Keratinocyte (primary cell): ENCODE measurements at regions not wholly inside any gene's neighbourhood (a gene's known extent, or its start where the extent isn't known, plus 50 kb on each side); places are given as distances from the start of the nearest gene placed in this dataset.

Experiments
- DNase-seq: peaks from one replicate; pipeline ENCODE4 v3.0.0-alpha.2; 2011; ENCODE audit warnings: low read depth, missing footprints, low spot score
- FAIRE-seq: peaks from 2 replicates; lab custom pipeline; 2011; peaks lifted over from hg19 to GRCh38; lab: Jason Lieb, UNC
- H2AFZ ChIP-seq: 2 replicates; pipeline ENCODE4 v1.6.0; 2012; ENCODE audit warnings: low read length, control low read depth, inconsistent platforms; ENCODE audit not compliant: control insufficient read depth
- H3K27ac ChIP-seq: 2 replicates; pipeline ENCODE4 v1.5.1; 2011; ENCODE audit warnings: low read length; ENCODE audit not compliant: control insufficient read depth, insufficient read depth
- H3K27me3 ChIP-seq: 3 replicates; pipeline ENCODE4 v1.6.0; 2011; ENCODE audit warnings: low read length; ENCODE audit not compliant: control insufficient read depth, insufficient read depth; ENCODE audit errors: extremely low read depth
- H3K36me3 ChIP-seq, 2 experiments: 2 replicates in 1 of 2; 3 replicates in 1 of 2; pipeline ENCODE4 v1.5.1; 2011; ENCODE audit warnings: low read length in 2 of 2, mild to moderate bottlenecking in 1 of 2; ENCODE audit not compliant: control insufficient read depth in 2 of 2, insufficient read depth in 2 of 2; ENCODE audit errors: extremely low read depth in 1 of 2
- H3K4me1 ChIP-seq: 3 replicates; pipeline ENCODE4 v1.5.1; 2011; ENCODE audit warnings: low read length; ENCODE audit not compliant: control insufficient read depth, insufficient read depth; ENCODE audit errors: extremely low read depth
- H3K4me2 ChIP-seq: 3 replicates; pipeline ENCODE4 v1.6.0; 2011; ENCODE audit warnings: low read depth, low read length; ENCODE audit not compliant: control insufficient read depth, insufficient read depth; ENCODE audit errors: extremely low read depth
- H3K4me3 ChIP-seq, 3 experiments: fragments of 200-600 bp in 1 of 3; sonication (generic) in 1 of 3; 2 replicates in 2 of 3; 3 replicates in 1 of 3; pipeline ENCODE4 v1.5.1; 2011 to 2016; ENCODE audit warnings: low read length in 3 of 3, mild to moderate bottlenecking in 3 of 3, control low read depth in 2 of 3, inconsistent platforms in 1 of 3, low read depth in 1 of 3, mixed read lengths in 1 of 3, mixed run types in 1 of 3, moderate library complexity in 1 of 3; ENCODE audit not compliant: control insufficient read depth in 2 of 3, insufficient read depth in 2 of 3; ENCODE audit errors: extremely low read depth in 1 of 3
- H3K79me2 ChIP-seq: 2 replicates; pipeline ENCODE4 v1.6.0; 2012; ENCODE audit warnings: low read length; ENCODE audit not compliant: control insufficient read depth, insufficient read depth
- H3K9ac ChIP-seq: 3 replicates; pipeline ENCODE4 v1.6.0; 2011; ENCODE audit warnings: low read length; ENCODE audit not compliant: control insufficient read depth, insufficient read depth; ENCODE audit errors: extremely low read depth
- H3K9me1 ChIP-seq: 3 replicates; pipeline ENCODE4 v1.6.0; 2011; ENCODE audit warnings: low read length; ENCODE audit not compliant: control insufficient read depth, insufficient read depth; ENCODE audit errors: extremely low read depth
- H3K9me3 ChIP-seq: 2 replicates; pipeline ENCODE4 v1.5.1; 2012; ENCODE audit warnings: low read depth, low read length; ENCODE audit not compliant: control insufficient read depth
- H4K20me1 ChIP-seq: 3 replicates; pipeline ENCODE4 v1.6.0; 2011; ENCODE audit warnings: low read length; ENCODE audit not compliant: control insufficient read depth, insufficient read depth; ENCODE audit errors: extremely low read depth
- CTCF ChIP-seq, 3 experiments: IDR thresholded peaks in 1 of 3; conservative IDR thresholded peaks in 1 of 3; optimal IDR thresholded peaks in 1 of 3; 2 replicates in 2 of 3; 3 replicates in 1 of 3; pipeline versions ENCODE3 to v1.5.1; 2011; ENCODE audit warnings: low read length in 3 of 3, mild to moderate bottlenecking in 3 of 3, moderate library complexity in 2 of 3, control low read depth in 1 of 3, inconsistent platforms in 1 of 3; ENCODE audit not compliant: insufficient read depth in 2 of 3; ENCODE audit errors: extremely low read depth in 1 of 3
- EZH2 ChIP-seq: IDR thresholded peaks from one replicate; pipeline ENCODE4 v1.6.1; 2012; ENCODE audit warnings: inconsistent platforms, mild to moderate bottlenecking, low read length, moderate library complexity
- dilution Hi-C: fragments of 300-500 bp; cut with MboI; formaldehyde crosslinking; loops from one replicate; pipeline ENCODE4 v1.7.0; 2020; ENCODE audit warnings: low sequenced_read_pairs; ENCODE audit not compliant: extremely low pct_ligation_motif_present

GRCh38 chr6:71056656-71057055 is 99.8 kb upstream of the B3GAT2 start:
- FAIRE-seq (no peak), DNase-seq (no peak)
- Histone ChIP-seq H3K4me1 (no peaks in the 10 kb centered on the region), H3K4me2 (no peak overlapping the region), H4K20me1 (no peaks in the 10 kb centered on the region), H3K9ac (no peak overlapping the region), H3K4me3 (no peak overlapping the region), H3K9me3 (no peaks in the 10 kb centered on the region), H2AFZ (no peak overlapping the region), H3K27me3 (no peaks in the 10 kb centered on the region), H3K9me1 (no peaks in the 10 kb centered on the region), H3K36me3 (no peaks in the 10 kb centered on the region), H3K79me2 (no peaks in the 10 kb centered on the region), H3K27ac (no peak overlapping the region)
- TF ChIP-seq CTCF (optimal IDR thresholded peaks at IDR 0.05 in 1 of 3, IDR thresholded peaks at IDR 0.05 in 1 of 3, conservative IDR thresholded peaks at IDR 0.05 in 1 of 3; ENCODE audit: extremely low read depth in 1 of 3, insufficient read depth in 2 of 3, low read length in 3 of 3) (no peak), EZH2 (no peak)
- dilution Hi-C loops: no loop called here

- Histone ChIP-seq H3K4me3 (no peak overlapping the region), H3K27ac (no peak overlapping the region), H3K9me3 (no peaks in the 10 kb centered on the region), H3K4me2 (no peak overlapping the region), H3K4me1 (no peaks in the 10 kb centered on the region), H3K36me3 (no peaks in the 10 kb centered on the region), H3K79me2 (no peaks in the 10 kb centered on the region), H4K20me1 (no peaks in the 10 kb centered on the region), H3K9me1 (no peaks in the 10 kb centered on the region), H3K27me3 (no peaks in the 10 kb centered on the region), H3K9ac (no peak overlapping the region), H2AFZ (no peak overlapping the region)
- dilution Hi-C loops: no loop called here
- FAIRE-seq (no peak), DNase-seq (no peak)
- TF ChIP-seq EZH2: no peak
- TF ChIP-seq CTCF (optimal IDR thresholded peaks at IDR 0.05 in 1 of 3, IDR thresholded peaks at IDR 0.05 in 1 of 3, conservative IDR thresholded peaks at IDR 0.05 in 1 of 3; ENCODE audit: extremely low read depth in 1 of 3, insufficient read depth in 2 of 3, low read length in 3 of 3): no peak
These were observed 109.3 kb upstream of the B3GAT2 start for GRCh38 chr6:71066153-71066552.
